Epithelial cell of esophagus (primary cell): ENCODE measurements at regions not wholly inside any gene's neighbourhood (a gene's known extent, or its start where the extent isn't known, plus 50 kb on each side); places are given as distances from the start of the nearest gene placed in this dataset.
"Not testable (repeated sequence)": the region's sequence is repeated elsewhere in the genome, so short reads cannot be mapped to it uniquely, and the experiment has no call there.

Experiments
- DNase-seq: peaks from one replicate; pipeline ENCODE4 v3.0.0; 2010; ENCODE audit warnings: low read depth
- H3K4me3 ChIP-seq: 2 replicates; pipeline ENCODE4 v1.5.1; 2011; ENCODE audit warnings: mild to moderate bottlenecking, low read length, control low read depth
- CTCF ChIP-seq: IDR thresholded peaks from 2 replicates; pipeline ENCODE4 v1.5.1; 2011; ENCODE audit warnings: low read depth, mild to moderate bottlenecking, low read length, control low read depth, inconsistent platforms; ENCODE audit not compliant: insufficient read depth; ENCODE audit errors: missing control alignments

GRCh38 chr10:81722399-81722798, 152.6 kb upstream of the NRG3 start:
- no peak overlapping the region for H3K4me3 ChIP-seq
- DNase-seq, result no peak
- TF ChIP-seq CTCF, result no peak

- no peak for DNase-seq
- H3K4me3 ChIP-seq, result no peak overlapping the region
- TF ChIP-seq CTCF, result no peak
These were observed 150.6 kb upstream of the NRG3 start for GRCh38 chr10:81724431-81724830.

GRCh38 chr10:81725851-81726250, 149.1 kb upstream of the NRG3 start:
- no peak for TF ChIP-seq CTCF
- DNase-seq, result no peak
- H3K4me3 ChIP-seq, result no peak overlapping the region

- TF ChIP-seq CTCF, result no peak
These were observed 146.3 kb upstream of the NRG3 start for GRCh38 chr10:81728692-81729091.

GRCh38 chr10:81730891-81731290, 144.1 kb upstream of the NRG3 start:
- no peak for DNase-seq
- no peak overlapping the region for H3K4me3 ChIP-seq
- no peak for TF ChIP-seq CTCF

More at GRCh38 chr10:81728692-81729091, 146.3 kb upstream of the NRG3 start:
- DNase-seq, result no peak
- H3K4me3 ChIP-seq, result no peak overlapping the region

- no peak for DNase-seq
- no peak for TF ChIP-seq CTCF
- no peak overlapping the region for H3K4me3 ChIP-seq
These were observed 141.5 kb upstream of the NRG3 start for GRCh38 chr10:81733542-81733941.

GRCh38 chr10:81735167-81735566, 139.8 kb upstream of the NRG3 start:
- H3K4me3 ChIP-seq, DNase-seq: not testable (repeated sequence)

- TF ChIP-seq CTCF, result no peak
- DNase-seq, result no peak
- no peak overlapping the region for H3K4me3 ChIP-seq
These were observed 115.9 kb upstream of the NRG3 start for GRCh38 chr10:81759111-81759510.
